ENCODE measurements at regions not wholly inside any gene's neighbourhood (a gene's known extent, or its start where the extent isn't known, plus 50 kb on each side); places are given as distances from the start of the nearest gene placed in this dataset.

GRCh38 chr16:73378471-73378870, 330.5 kb upstream of the ZFHX3 start:
- no peak for DNase-seq (ENCODE audit: low spot score)

DNA sequence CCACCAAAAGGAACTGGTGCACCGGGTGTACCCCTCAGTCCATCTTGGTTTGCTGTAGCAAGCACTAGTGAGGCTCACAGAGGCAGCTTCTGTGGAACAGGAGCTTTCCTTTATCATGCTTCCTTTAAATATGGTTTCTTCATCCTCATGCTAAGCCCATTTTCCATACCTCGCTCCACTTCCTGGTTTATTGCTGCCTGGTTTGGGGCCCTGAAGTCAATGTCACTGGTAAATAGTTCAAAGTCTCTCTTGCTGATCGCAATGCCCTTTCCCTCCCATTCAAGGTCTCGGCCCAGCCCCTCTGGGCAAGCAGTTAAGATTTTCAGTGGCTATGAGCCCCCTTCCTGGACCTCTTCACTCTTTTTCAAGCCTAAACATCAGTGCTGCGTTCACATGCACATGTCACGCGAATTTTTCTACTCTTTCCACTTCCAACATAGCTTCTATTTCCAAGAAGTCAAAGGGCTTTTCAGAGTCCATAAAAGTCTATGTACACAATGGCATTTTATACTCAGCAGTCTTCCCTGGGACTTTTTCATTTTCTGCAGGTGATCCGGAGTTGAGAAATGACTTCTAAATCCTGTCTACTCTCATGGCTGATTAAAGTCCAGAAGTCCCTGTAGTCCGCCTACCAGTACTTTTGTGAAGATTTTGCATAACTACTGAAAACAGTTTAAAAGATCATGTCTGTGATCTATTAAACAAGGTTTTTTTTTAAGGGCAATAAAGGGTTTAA, 323.8 kb upstream of the ZFHX3 start:
- DNase-seq (ENCODE audit: low spot score) = no peak

DNA sequence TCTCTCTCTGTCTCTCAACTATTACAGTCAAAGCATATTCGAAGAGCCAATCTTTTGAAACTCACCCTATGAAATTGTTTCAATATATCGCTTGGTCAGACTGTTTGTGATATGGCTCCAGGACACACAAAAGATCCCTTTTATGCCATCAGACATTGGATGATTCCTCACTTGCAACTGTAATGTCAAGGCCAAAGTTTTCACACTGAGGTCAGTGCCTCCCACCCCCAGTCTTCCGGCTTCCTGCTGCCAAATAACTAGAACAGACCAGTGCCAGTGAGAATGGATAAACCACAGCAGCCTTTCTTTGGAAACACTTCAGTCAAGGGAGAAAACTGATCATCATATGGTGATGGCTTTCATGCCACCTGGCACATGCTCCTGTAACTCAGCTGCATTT, 321.9 kb upstream of the ZFHX3 start:
- no peak for DNase-seq (ENCODE audit: low spot score)

DNA sequence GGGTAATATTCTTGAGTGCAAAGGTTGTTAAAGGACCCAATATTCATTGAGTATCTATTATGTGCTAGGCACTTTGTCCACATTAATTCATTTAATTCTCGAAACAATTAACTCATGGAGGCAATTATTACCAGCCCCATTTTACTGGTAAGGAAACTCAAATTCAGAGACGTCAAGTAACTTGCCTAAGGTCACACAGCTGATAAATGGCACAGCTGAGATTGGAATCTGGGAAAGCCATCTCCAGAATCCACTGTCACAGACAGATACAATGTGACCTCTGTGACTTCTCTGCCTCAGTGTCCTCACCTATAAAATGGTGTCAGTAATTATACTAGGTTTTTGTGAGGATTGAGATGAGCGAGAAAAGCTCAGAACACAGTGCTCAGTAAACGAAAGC, 320.8 kb upstream of the ZFHX3 start:
- no peak for DNase-seq (ENCODE audit: low spot score)

DNA sequence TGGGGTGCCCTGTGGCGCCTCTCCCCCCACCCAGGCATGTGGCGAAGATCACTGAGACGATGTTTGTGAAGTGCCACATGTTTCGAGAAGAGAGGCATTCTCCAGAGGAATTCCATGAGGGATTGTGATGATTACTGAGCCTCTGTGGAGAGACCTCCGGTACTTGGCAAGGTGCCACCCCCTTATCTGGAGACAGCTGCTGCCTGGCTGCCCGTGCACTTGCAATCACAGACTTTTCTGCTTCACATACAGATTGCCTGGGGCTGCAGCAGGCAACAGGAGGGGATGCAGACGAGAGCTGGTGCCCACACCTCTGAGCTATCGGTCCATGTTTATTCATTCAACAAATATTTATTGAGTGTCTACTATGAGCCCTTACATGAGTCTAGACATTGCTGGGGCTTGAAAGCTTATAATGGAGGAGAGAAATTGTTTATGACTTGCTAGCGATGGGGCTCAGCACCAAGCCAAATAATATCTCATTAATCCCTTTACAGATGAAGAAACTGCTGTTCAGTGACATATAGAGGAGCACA, 317.2 kb upstream of the ZFHX3 start:
- no peak for DNase-seq (ENCODE audit: low spot score)

DNA sequence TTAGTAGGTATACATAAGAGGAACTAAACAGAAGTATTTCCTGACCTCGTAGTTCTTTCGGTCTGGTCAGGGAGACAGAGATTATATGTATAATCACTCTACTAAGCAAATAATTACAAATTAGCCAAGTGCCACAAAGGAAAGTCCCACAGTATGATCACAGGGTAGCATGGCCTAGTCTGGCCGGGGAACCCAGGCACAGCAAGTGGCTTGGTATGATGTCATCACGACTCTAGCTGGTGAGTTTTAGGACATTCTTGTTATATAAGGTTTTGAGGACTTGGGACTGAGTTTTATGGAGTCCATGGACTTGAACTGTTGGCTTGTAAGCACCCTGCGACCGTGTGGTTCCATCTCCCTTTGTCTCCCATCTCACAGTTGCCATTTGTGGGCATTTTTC, 316.5 kb upstream of the ZFHX3 start:
- no peak for DNase-seq (ENCODE audit: low spot score)

DNA sequence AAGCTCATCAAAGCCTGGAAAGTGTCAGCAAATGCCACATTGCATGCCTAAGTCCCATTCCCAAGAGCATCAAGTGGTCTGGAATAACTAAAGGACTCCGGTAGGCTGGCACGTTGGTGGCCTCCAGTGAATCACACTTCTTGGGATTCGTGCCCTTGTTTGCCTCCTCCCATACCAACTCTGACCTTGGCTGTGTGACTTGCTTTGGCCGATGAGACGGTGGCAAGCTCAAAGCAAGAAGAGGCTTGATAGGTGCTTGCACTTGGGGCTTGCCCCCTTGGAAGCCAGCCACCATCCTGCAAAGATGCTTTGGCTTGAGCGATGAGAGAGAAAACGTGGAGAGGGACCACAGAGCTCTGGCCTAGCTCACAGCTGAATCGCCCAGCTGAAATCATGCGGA, 313.1 kb upstream of the ZFHX3 start:
- no peak for DNase-seq (ENCODE audit: low spot score)

DNA sequence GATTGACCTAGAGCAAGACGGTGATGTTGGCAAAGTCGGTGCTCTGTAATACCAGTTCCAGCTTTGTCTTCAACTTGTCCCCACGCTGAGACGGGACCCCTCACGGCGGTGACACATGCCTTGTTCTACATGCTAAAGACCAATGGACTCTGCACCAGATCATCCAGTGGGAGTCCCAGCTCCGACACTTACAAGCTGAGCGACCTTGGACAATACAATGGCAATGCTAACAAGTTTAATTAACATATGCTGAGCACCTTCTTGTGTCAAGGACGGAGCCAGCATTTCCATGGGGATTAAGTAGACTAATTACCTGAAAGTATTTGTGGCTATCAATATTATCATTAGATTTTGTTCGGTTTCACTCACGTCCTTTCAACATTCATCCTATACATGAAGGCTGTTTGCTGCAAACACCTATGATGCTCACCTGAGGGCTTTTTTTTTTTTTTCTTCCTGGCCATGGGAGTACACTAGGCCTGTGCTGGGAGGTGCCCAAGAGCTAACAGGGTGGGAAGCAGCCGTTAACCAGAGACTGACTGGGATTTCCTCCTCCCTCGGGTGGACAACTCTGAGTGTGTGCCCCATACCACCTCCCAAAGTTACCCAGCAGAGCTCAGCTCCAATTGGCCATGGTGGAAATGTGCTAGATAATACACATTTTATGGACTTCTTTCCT, 308.6 kb upstream of the ZFHX3 start:
- no peak for DNase-seq (ENCODE audit: low spot score)

- no peak for DNase-seq (ENCODE audit: low spot score)
Observed at GRCh38 chr16:73355981-73356380, 308.1 kb upstream of the ZFHX3 start.

DNA sequence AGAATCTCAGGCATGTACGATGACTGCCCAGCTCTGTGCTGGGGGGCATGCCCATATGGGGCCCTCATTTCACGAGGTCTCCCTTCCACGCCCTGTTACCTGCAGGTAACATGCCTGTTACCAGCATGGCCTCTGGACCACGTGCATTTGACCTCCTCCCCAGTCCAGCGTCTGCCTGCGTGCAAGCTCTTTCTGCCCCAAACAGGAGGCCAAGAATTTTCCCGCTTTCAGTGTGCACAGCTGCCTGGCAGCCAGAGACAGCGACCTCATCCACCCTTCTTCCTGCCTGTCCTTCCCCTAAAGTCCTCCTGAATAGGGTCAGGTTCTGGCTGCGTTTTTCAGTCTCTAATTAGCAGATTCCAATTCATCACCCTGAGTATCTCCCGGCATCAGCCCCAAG, 306.5 kb upstream of the ZFHX3 start:
- DNase-seq (ENCODE audit: low spot score) = no peak

DNA sequence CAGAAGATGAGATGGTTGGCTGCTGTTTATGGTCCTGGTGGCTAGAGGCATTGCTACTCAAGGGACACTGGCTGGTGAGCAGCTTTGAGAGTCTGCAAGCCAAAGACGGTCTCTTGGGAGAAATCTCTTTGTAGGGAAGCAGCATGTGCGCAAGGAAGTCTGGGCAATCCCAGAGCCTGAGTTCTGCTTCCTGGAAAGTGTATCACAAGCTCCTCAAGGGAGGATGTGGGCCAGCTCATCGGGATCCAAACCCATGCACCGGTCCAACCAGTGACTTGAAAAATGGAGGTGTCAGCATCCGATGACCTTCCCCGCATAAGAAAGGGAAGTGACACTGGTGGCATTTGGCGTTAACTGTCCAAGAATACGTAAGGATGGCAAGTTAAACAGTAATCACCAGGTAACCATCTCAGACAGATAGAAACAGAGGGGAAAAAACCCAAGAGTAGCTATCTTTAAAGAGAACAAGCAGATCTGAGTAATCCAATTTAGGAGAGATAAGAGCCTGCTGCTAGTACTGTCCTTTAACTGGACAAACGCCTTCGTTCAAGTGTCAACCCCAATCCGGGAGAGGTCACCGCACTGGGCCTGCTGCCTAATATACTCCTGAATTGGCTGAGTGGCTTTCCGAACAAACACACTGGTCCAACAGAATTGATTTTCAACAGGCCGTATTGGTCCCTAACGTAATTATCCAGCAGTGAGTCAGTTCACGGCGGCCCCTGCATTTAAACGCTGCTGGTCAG, 303.0 kb upstream of the ZFHX3 start:
- no peak for DNase-seq (ENCODE audit: low spot score)

DNA sequence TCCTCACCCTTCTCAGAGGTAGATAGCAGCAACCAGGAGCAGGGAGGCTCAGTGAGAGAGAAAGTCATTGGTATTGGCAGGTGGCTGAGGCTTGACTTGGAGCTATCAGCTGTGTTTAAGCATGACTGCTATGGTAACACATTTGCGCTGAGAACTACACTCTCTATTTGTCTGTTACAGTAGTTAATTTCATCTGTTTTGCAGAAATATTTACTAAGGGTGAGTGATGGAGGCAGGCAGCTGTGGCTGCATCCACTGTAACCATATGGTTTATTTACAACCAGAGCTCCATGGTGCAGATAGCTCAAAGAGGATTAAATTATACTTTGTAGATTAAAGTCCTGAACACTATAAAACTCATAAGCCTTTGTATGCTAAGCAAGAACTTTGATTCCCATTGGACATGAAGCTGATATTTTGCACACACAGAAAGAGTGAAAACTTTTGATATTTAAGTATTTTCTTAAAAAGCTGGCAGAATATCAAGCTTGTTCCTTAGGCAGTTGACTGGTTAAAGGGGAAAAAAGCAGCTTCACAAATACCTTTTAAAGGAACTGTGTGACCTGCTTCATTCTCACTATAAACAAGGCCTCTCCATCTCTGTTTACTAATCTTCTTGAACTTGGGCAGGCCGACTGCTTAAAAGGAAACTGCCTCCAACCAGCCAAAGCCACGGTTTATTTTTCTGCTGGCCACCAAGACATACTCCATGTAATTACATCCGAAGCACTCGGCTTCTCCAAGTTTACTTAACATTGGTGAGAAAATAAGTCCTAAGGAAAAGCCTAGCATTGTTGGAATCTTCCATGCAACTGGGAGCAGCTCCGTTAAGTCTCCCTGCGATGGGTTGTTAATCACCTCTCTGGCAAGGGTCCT, 299.8 kb upstream of the ZFHX3 start:
- no peak for DNase-seq (ENCODE audit: low spot score)

- DNase-seq (ENCODE audit: low spot score) = no peak
Observed at GRCh38 chr16:73339821-73340220, 291.9 kb upstream of the ZFHX3 start.

- no peak for DNase-seq (ENCODE audit: low spot score)
Observed at GRCh38 chr16:73337373-73338296, 289.7 kb upstream of the ZFHX3 start.

DNA sequence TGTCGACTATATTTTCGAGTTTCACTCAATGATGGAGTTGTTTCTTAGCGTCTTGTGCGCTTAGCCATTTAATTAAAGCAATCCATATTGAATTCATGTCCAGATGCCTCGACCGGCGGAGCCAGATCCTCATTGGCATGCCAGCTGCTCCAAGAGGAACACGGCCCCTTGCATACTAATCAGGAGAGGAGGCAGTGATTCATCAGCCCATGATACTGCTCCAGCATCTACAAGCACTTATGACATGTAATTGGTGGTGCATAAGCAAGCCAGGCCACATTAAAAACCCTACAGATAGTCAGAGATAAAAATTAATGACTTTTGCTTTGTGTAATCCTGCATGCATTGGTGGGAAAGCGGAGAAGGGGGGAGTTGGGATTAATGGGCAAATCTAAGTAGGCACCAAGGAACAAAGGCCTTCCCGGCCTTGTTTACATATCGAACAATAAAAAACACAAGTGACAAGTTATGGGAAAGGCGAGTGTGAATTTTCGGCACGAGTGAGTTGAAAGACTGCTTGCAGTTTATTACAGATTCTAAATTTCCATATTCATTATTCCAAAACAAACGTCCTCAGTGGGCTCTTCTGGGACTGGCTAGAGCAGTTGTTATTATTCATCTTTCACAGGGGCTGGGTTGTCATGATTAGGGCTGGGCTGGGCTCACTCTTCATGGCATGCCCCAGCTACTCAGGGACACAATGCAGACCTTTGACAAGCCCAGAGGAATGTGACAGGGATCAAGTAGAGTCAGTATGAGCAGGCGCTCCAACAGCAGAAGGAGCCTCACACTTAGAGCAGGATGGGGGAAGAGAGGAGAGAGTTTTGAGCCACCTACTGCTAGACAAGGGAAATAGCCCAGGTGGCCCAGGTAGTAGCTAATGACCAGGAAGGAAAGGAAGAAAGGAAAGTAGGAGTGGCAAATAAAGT, 281.7 kb upstream of the ZFHX3 start:
- DNase-seq (ENCODE audit: low spot score) = no peak

- DNase-seq (ENCODE audit: low spot score) = no peak
Observed at GRCh38 chr16:73326770-73327470, 279.0 kb upstream of the ZFHX3 start.

DNA sequence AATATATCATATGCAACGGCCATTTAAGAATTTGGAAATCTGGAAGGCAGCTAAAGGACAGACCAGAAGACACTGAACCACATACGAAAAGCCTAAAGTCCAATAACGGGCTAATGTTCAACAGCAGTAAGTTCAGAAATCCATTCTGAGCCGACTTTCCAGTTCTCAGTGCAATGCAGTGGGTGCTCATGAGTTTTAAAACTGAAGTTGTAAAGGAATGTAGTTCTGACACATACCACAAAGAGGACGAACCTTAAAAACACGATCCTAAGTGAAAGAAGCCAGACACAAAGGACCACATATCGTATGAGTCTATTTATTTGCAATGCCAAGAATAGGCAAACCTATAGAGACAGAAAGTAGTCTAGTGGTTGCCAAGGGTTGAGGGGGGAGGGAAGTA, 278.3 kb upstream of the ZFHX3 start:
- DNase-seq (ENCODE audit: low spot score) = no peak

DNA sequence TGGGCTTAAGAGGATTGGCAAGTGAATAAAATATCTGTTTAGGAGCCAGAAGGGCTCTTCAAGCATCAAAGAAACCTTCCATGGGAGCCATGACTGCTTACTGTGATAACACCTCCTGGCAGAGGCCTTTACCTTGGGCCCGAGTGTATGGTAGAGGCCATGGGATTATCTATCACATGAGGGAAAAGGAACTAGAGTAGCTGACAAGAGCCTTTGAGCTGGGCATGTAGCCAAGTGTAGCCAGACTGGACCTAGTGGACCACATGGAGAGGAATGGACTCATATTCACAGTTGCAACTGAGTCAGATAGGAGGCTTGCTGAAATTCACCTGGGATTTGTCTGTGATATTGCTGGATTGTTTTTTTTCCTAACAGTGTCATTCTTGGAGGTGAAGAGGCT, 276.0 kb upstream of the ZFHX3 start:
- DNase-seq (ENCODE audit: low spot score) = no peak
